Stomach (tissue), 8 donors: ENCODE measurements at regions not wholly inside any gene's neighbourhood (a gene's known extent, or its start where the extent isn't known, plus 50 kb on each side); places are given as distances from the start of the nearest gene placed in this dataset.

Experiments
- DNase-seq, 2 donors: peaks; one replicate each; pipeline versions ENCODE4 v3.0.0 to v3.0.0-alpha.2; 2013 to 2019
- H3K27ac ChIP-seq, 5 donors: fragments of 200-600 bp in 4 of 5; sonication (generic) in 4 of 5; one replicate each; pipeline ENCODE4 v1.5.1; 2013 to 2019; ENCODE audit warnings: mild to moderate bottlenecking in 1 of 5, moderate library complexity in 1 of 5
- H3K27me3 ChIP-seq, 3 donors: fragments of 200-600 bp; sonication (generic); one replicate each; pipeline ENCODE4 v1.5.1; 2017 to 2019; ENCODE audit warnings: mixed run types in 1 of 3
- H3K36me3 ChIP-seq, 4 donors: fragments of 200-600 bp; sonication (generic); 1 replicate in 3 of 4; 2 replicates in 1 of 4; pipeline ENCODE4 v1.5.1; 2016 to 2019
- H3K4me1 ChIP-seq, 4 donors: fragments of 200-600 bp; sonication (generic); one replicate each; pipeline ENCODE4 v1.5.1; 2016 to 2019
- H3K4me3 ChIP-seq, 4 donors: fragments of 200-600 bp; sonication (generic) in 3 of 4; one replicate each; pipeline ENCODE4 v1.5.1; 2016 to 2019; ENCODE audit warnings: mild to moderate bottlenecking in 1 of 4
- H3K9me3 ChIP-seq, 4 donors: fragments of 200-600 bp; sonication (generic); one replicate each; pipeline ENCODE4 v1.5.1; 2016 to 2019
- CTCF ChIP-seq, 7 experiments: fragments of 450-650 bp in 4 of 7; fragments of 200-600 bp in 3 of 7; sonication (generic) in 3 of 7; IDR thresholded peaks; one replicate each; pipeline ENCODE4 v1.5.1; 2016 to 2019; ENCODE audit warnings: antibody characterized with exemption in 7 of 7, control low read depth in 2 of 7, mild to moderate bottlenecking in 1 of 7
- EP300 ChIP-seq: sonication (generic); formaldehyde crosslinking; IDR thresholded peaks from one replicate; pipeline ENCODE4 v1.6.1; 2017; ENCODE audit warnings: antibody characterized with exemption
- POLR2A ChIP-seq, 4 donors: fragments of 450-650 bp; IDR thresholded peaks; one replicate each; pipeline ENCODE4 v1.6.1; 2016; ENCODE audit warnings: antibody characterized with exemption in 4 of 4, control low read depth in 2 of 4, mild to moderate bottlenecking in 1 of 4, moderate library complexity in 1 of 4
- POLR2AphosphoS5 ChIP-seq, 3 donors: sonication (generic); formaldehyde crosslinking; IDR thresholded peaks; one replicate each; pipeline ENCODE4 v1.6.1; 2016; ENCODE audit warnings: antibody characterized with exemption in 3 of 3
- WGBS, 5 donors: extraction: QIAGEN DNeasy Blood & Tissue Kit in 3 of 5; methylation state at CpG; one replicate each; pipeline versions ENCODE4 v1.1.5 to v1.1.7; 2013 to 2018; 5-methylcytosine and 5-hydroxymethylcytosine counted together
- intact Hi-C: fragments of 100-400 bp; cut with DNase I; formaldehyde crosslinking; loops from one replicate; pipeline ENCODE4 v1.15.1; 2023; ENCODE audit warnings: low total_unique reads
- donor health status: healthy with polysubstance abuse.
- donor health status: Bipolar disorder and iron deficiency.
- donor health status: healthy.

- intact Hi-C loops = no loop called here
- Histone ChIP-seq H3K4me3 (no peak overlapping the region), H3K4me1 (peaks cover 0 to 6% (median 1%) of the 10 kb centered on the region in 4 donors), H3K27me3 (no peaks in the 10 kb centered on the region), H3K9me3 (no peaks in the 10 kb centered on the region), H3K27ac (no peak overlapping the region), H3K36me3 (no peaks in the 10 kb centered on the region)
- DNase-seq = no peak
- WGBS, 5 donors = 76 to 87% (median 78%) methylated on average over 4 of the region's 4 CpGs
- no peak for TF ChIP-seq POLR2A (IDR thresholded peaks at IDR 0.05)
Measured at GRCh38 chr13:105450784-105451183, 1084.7 kb downstream of the EFNB2 start.

GRCh38 chr13:105448811-105449210, 1086.7 kb downstream of the EFNB2 start:
- peaks cover 0 to 8% (median 3%) of the 10 kb centered on the region in 4 donors for H3K4me1 ChIP-seq
- no peaks in the 10 kb centered on the region for H3K9me3 ChIP-seq
- no peaks in the 10 kb centered on the region for H3K36me3 ChIP-seq
- intact Hi-C loops = no loop called here
- H3K27ac ChIP-seq = no peak overlapping the region
- 20 to 68% (median 61%) methylated on average over 1 of the region's 1 CpG for WGBS, 5 donors
- no peak for TF ChIP-seq EP300
- no peak for TF ChIP-seq POLR2A (IDR thresholded peaks at IDR 0.05)
- TF ChIP-seq POLR2AphosphoS5 (IDR thresholded peaks at IDR 0.05) = no peak
- no peak overlapping the region for H3K4me3 ChIP-seq
- no peak for DNase-seq
- H3K27me3 ChIP-seq = no peaks in the 10 kb centered on the region

GRCh38 chr13:105446197-105446596, 1089.3 kb downstream of the EFNB2 start:
- Histone ChIP-seq H3K27ac (no peak overlapping the region), H3K9me3 (no peaks in the 10 kb centered on the region), H3K4me3 (no peak overlapping the region), H3K4me1 (peaks cover 0 to 10% (median 4%) of the 10 kb centered on the region in 4 donors), H3K27me3 (no peaks in the 10 kb centered on the region), H3K36me3 (no peaks in the 10 kb centered on the region)
- WGBS, 5 donors = 59 to 85% (median 77%) methylated on average over 4 of the region's 4 CpGs
- no peak for DNase-seq
- no peak for TF ChIP-seq POLR2A (IDR thresholded peaks at IDR 0.05)
- TF ChIP-seq POLR2AphosphoS5 (IDR thresholded peaks at IDR 0.05) = no peak
- TF ChIP-seq CTCF (IDR thresholded peaks at IDR 0.05) = no peak
- no peak for TF ChIP-seq EP300
- intact Hi-C loops = no loop called here

- no peak for TF ChIP-seq CTCF (IDR thresholded peaks at IDR 0.05)
- no peak for TF ChIP-seq POLR2A (IDR thresholded peaks at IDR 0.05)
- no peak for TF ChIP-seq EP300
- no peak for TF ChIP-seq POLR2AphosphoS5 (IDR thresholded peaks at IDR 0.05)
- Histone ChIP-seq H3K27ac (no peak overlapping the region), H3K36me3 (no peaks in the 10 kb centered on the region), H3K27me3 (no peaks in the 10 kb centered on the region), H3K9me3 (no peaks in the 10 kb centered on the region), H3K4me1 (peaks cover 0 to 10% (median 4%) of the 10 kb centered on the region in 4 donors), H3K4me3 (no peak overlapping the region)
- intact Hi-C loops = no loop called here
- 31 to 58% (median 39%) methylated on average over 4 of the region's 4 CpGs for WGBS, 5 donors
- no peak for DNase-seq
Measured at GRCh38 chr13:105445796-105446195, 1089.7 kb downstream of the EFNB2 start.

GRCh38 chr13:105442949-105443699, 1092.3 kb downstream of the EFNB2 start:
- WGBS, 5 donors = 43 to 56% (median 52%) methylated on average over 3 of the region's 3 CpGs
- no peaks in the 10 kb centered on the region for H3K9me3 ChIP-seq
- DNase-seq = peak in 1 of 2 donors; percentile 88
- no peaks in the 10 kb centered on the region for H3K36me3 ChIP-seq
- TF ChIP-seq EP300 (no peak), CTCF (IDR thresholded peaks at IDR 0.05) (no peak), POLR2A (IDR thresholded peaks at IDR 0.05) (no peak), POLR2AphosphoS5 (IDR thresholded peaks at IDR 0.05) (peak; percentile 19 to 74 (median 38))
- intact Hi-C loops = no loop called here
- no peak overlapping the region for H3K4me3 ChIP-seq
- no peaks in the 10 kb centered on the region for H3K27me3 ChIP-seq
- peaks cover 0 to 10% (median 4%) of the 10 kb centered on the region in 4 donors for H3K4me1 ChIP-seq
- H3K27ac ChIP-seq = peak overlapping the region in 1 of 5 donors; percentile 6
